Sciatic nerve (tissue), 2 donors: ENCODE measurements at regions not wholly inside any gene's neighbourhood (a gene's known extent, or its start where the extent isn't known, plus 50 kb on each side); places are given as distances from the start of the nearest gene placed in this dataset.
"Not testable (repeated sequence)": the region's sequence is repeated elsewhere in the genome, so short reads cannot be mapped to it uniquely, and the experiment has no call there.

Source experiments
- ATAC-seq: fragments of 200-7000 bp; cut with Tn5 transposase; one replicate; pipeline ENCODE4 v1.9.1; 2020; ENCODE audit warnings: mild to moderate bottlenecking, moderate library complexity
- DNase-seq: peaks from one replicate; pipeline ENCODE4 v3.0.0-alpha.2; 2020; ENCODE audit warnings: low spot score
- intact Hi-C: fragments of 100-400 bp; cut with DNase I; formaldehyde crosslinking; loops from one replicate; pipeline ENCODE4 v1.14.2; 2022
- donor health status: DM: no; HTN: no; CAD: no.
- donor health status: DM: no; HTN: no; CAD: no.

DNA sequence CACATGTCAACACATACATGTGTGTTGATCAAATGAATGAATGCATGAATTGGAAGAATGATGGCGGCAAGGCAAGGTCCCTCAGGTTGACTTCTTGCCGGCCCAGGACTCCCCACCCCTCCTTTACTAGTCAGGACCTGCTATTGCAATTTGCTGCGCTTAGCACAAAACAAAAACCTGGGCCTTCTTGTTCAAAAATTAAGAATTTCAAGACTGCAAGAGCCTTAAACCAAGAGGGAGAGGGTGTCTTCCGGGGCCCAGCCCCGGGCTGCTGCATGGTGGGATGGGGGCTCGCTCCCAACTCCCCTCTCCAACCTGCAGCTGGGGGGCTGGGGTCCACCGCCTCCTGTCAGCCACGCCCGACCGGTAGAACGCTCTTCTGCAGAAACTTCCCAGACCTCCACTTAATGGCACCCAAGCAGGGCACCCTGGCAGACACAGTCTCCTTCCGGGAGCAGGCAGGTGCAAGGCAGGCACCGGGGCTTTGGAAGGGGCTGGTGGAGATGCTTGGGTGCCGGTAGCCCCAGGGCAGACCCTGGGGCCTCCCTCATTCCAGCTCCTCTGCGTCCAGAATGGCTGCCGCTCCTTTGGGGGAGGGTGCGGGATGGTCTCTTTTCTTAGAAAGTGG lies 2896.5 kb downstream of the RPIA start:
- intact Hi-C loops, DNase-seq, ATAC-seq: not testable (repeated sequence)

DNA sequence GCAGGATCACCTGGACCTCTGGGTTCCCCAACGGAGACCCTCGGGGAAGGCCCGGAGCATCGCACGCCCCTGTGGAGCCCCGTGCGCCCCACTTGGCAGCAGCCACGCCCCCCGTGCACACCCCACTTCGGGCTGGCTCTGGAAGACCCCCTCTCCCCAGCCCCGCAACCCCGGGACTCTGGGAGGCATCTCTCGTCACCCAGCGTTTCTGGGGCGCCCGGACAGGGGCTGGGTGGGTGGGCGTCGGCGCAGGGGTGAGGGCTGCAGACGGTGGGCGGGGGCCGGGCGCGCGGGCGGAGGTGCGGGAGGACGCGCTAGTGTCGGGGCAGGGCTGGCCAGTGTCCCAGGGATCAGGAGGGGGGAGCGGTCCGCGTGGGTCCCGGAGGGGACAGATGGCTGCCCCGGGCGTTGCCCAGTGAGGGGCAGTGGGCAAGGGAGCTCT lies 2897.3 kb downstream of the RPIA start:
- DNase-seq, ATAC-seq, intact Hi-C loops: not testable (repeated sequence)

DNA sequence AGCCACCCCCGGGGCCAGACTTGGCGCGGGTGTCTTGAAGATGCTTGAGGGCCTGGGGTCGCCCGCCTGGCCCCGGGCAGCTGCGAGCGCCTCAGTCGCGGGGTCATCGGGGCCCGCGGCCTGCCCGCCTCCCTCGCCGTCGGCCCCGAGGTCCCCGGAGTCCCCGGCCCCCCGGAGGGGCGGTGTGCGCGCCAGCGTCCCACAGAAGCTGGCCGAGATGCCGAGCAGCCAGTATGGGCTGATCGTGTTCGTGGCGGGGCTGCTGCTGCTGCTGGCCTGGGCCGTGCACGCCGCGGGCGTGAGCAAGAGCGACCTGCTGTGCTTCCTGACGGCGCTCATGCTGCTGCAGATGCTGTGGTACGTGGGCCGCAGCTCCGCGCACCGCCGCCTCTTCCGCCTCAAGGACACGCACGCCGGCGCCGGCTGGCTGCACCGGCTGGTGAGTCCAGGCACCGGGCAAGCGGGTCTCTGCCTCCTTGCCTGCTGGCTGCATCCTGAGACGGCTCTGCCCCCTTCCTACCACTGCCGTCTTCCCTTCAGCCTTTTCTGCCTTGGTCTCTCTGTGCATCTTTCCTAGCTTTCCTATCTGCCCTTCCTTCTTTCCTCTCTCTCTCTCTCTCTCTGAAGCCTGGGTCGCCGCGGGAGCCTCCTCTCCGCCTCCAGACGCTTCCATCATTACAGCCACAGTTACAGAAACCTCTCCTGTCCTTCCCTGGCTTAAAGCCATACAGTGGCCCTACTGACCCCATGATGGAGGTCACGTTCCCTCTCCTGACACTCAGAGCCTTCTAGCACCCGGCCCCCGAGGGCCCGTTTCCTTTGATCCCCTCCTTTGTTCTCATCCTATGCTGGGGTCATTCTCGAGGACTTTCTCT lies 2898.2 kb downstream of the RPIA start:
- intact Hi-C loops, DNase-seq, ATAC-seq: not testable (repeated sequence)

DNA sequence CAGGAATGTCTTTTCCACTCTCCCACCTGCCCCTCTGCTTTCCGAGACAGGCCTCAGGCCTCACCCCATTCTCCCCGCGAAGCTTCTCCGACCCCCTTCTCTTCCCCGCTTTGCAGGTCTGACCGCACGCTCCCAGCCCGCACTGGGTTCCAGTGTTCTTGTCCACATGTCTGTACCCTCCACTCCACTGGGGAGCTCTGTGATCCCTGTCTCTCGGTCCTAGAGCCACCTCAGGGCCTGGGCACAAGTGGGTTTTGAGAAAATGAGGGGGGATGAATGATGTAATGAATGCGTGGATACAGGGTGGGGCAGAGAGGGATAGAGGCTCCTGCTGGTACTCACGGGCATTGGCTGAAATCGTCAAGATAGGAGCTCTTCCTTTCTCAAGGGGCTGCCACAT lies 2898.9 kb downstream of the RPIA start:
- intact Hi-C loops, DNase-seq, ATAC-seq: not testable (repeated sequence)

DNA sequence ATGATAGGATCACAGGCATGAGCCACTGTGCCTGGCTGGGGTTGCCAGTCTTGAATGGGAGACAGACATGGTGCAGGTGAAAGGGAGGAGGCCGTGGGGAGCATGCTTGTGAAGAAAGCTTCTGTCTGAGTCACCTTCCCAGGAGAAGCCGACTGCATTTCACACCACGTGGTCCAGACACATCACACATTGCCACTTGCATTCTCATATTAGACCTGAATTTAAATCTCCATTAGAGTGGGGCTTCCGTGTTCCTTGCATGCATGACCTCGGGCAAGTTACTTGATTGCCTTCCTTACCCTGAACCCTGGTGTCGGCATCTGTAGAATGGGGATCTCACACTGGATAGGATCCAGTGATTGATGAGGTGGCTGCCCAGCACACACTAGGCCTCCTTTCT lies 2899.6 kb downstream of the RPIA start:
- intact Hi-C loops, ATAC-seq, DNase-seq: not testable (repeated sequence)

DNA sequence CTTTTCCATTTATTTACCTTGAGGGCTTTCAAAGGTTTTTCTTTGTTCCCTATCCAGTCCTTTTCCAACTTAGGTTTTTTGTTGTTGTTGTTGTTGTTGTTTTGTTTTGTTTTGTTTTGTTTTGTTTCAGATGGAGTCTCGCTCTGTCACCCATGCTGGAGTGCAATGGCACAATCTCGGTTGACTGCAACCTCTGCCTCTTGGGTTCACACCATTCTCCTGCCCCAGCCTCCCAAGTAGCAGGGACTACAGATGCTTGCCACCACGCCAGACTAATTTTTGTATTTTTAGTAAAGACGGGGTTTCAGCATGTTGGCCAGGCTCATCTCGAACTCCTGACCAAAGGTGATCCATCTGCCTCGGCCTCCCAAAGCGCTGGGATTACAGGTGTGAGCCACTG lies 2906.0 kb downstream of the RPIA start:
- intact Hi-C loops, DNase-seq, ATAC-seq: not testable (repeated sequence)

DNA sequence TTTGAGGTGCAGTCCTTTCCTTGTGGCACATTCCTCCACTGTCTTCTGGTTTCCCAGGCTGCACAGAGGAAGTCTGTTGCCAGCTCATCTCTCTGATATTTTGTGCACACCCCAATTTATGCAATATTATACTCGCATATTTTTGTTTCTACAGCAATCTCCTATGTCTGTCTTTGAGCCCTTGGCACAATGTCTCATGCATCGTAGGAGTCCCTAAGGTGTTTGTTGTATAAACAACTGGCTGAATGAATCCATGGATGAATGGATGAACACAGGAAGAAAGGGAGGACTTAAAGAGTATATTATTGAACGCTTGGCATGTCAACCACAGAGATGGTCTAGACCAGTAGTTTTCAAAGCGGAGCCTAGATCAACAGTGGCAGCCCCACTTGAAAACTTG lies 2907.0 kb downstream of the RPIA start:
- ATAC-seq, intact Hi-C loops, DNase-seq: not testable (repeated sequence)

DNA sequence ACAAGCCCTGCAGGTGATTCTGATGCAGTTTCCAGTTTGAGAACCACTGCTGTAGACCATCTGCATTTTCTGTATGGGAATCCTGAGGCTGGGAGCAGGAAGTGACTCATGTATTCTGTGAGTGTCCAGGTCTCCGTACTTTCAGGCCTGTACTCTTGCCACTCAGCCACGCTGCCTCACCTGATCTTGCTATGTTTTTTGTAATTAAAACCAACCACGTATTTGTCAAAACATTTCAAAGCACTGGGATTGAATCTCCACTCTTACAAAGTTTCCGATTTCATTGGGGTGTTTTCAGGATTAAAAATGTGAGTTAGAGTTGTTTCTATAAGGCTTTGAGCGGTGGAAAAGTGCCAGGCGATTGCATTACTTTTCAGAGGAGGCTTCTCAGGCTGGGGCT lies 2907.5 kb downstream of the RPIA start:
- not testable (repeated sequence) for ATAC-seq, DNase-seq

DNA sequence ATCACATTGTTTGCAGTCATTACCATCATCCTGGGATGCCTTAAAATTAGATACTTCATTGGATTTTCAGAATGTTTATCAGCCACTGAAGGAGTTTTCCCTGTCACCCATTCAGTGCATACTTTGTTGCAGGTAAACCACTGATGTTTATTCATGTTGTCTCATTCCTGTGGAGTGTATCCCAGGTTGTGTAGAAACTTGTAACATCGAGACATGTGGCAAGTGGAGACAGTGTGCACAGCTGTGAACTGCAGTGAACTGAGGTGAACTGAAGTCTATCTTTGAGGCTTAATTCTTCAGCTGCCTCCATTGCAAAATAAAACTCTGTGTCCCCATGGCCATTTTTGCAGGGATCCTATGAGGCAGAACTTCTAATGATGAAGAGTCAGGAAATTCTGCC lies 2911.4 kb downstream of the RPIA start:
- ATAC-seq, DNase-seq, intact Hi-C loops: not testable (repeated sequence)

More for the DNA sequence above, 2907.5 kb downstream of the RPIA start:
- intact Hi-C loops: not testable (repeated sequence)

DNA sequence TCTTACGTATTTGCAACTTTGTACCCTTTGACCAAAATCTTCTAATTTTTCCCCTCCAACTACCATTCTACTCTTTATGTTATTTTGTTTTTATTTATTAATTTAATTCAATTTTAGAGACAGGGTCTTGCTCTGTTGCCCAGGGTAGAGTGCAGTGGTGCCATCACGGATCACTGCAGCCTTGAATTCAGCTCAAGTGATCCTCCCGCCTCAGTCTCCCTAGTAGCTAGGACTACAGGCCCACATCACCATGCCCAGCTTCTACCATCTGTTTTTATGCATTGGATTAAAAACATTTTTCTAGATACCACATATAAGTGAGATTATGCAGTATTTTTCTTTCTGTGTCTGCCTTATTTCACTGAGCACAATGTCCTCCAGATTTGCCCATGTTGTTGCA lies 2912.5 kb downstream of the RPIA start:
- intact Hi-C loops, ATAC-seq: not testable (repeated sequence)

DNA sequence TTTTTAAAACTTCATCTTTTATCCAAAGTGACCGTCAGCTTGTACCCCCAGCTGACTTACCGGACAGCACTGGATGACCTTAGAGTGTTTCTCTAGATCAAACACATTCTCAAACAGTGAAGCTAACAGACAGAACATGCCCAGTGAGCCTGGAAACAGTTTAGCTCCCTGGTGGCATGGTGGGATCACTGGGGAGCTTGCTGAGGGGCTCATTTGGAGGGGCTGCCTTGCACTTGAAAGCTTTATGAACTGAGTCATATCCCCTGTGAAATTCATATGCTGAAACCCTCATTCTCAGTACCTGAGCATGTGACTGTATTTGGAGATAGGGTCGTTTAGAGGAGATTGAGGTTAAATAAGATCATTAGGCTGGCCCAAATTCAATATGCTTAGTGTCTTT lies 2913.2 kb downstream of the RPIA start:
- ATAC-seq, DNase-seq, intact Hi-C loops: not testable (repeated sequence)

More for the DNA sequence above, 2912.5 kb downstream of the RPIA start:
- not testable (repeated sequence) for DNase-seq

DNA sequence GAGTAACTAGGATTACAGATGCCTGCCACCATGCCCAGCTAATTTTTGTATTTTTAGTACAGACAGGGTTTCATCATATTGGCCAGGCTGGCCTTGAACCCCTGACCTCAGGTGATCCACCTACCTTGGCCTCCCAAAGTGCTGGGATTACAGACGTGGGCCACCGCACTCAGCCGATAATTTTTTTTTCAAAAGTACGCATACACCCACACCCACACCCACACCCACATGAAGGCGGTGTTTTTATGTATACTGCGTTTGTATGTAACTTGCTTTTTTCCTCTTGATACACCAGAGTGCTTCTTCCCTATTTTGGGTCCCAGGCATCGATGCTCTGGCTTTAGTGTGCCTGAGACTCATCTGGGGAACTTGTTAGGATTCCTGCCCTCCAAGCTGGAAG lies 2932.3 kb downstream of the RPIA start:
- DNase-seq, intact Hi-C loops, ATAC-seq: not testable (repeated sequence)

DNA sequence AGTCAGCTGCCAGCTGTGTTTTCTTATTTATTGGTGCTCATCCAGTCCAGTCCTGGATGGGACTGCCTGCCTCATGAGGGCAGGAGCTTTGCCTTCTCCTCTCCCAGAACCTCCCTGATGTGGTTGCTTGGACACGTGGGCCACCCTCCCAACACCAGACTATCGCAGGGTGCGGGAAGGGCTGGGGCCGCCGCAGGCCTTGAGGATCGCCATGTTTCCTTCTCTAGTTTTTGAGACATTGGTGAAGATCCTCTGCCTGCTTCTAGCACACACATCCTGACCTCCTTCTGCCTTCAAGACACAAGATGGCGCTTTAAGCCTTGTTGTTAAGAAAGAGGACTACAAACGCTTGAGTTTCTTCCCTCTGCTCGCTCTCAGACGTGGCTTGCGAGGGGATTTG lies 2937.0 kb downstream of the RPIA start:
- DNase-seq, intact Hi-C loops, ATAC-seq: not testable (repeated sequence)

DNA sequence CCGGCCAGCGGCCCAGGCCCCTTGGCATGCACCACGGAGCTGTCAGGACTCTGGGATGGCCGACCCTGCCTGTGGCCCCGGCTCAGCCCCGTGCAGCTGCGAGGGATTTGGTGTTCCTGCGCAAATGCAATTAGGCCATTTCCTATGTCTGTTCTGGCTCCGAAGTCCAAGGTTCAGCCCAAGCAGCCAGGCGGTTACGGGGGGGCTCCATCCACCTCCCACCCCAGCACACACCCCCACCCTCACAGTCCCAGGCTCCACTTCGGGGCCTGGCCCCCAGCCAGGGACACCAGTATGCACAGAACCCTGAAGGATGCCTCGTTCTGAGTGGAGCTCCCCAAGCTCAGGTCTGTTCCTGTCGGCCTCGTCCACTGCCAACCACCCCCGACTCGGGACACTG lies 2965.7 kb downstream of the RPIA start:
- ATAC-seq, intact Hi-C loops: not testable (repeated sequence)

DNA sequence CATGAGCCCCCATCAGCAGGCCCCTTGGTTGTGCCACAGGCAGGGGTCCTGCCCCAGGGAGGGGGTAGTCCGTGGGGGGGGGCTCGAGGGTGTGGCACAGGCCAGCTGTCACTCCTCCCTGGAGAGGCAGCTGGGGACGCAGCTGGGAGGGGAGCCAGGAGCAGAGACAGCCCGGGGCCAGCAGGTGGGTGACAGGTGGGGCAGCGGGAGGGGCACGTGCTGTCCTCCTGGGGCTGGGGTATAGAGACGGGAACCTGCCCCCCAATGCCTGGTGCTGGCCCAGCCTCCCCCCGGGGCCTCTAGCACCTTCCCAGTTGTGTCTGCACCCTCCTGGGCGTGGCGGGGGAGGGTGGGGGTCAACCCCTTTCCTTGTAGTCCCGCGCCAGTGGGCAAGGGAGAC lies 2966.9 kb downstream of the RPIA start:
- DNase-seq, intact Hi-C loops: not testable (repeated sequence)

More for the DNA sequence above, 2965.7 kb downstream of the RPIA start:
- not testable (repeated sequence) for DNase-seq

DNA sequence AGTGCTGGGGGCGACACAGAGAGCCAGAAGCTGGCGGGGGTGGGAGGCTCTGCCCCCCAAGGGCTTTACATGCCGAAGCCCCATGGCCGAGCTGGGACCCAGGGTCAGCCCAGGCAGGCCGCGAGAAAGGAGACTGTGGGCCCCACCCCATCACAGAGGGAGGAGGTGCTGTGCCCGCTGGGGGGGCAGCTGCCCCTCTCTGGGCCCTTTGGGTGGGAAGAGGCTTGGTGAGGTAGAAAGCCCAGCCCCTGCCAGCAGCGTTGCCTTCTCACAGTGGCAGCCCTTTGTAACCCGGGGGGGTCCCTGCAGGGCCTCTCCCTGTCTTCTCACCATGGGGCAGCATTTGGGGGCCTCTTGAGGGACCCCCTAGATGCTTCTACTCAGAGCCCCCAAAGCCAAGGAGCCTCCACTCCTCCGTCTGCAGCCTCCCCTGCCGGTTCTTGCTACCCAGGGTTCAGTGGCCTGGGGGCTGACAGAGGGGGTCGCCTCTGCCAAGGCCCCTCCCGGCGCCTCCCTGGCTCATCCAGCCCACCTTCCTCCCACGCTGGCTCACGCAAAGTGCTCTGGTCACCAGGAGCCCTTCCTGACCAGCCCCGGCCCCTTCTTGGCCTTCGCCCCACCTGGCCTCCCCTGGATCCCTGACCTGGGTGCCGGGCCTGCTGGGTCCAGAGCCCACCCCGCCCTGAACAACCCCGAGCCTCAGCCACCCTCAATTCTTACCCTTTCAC lies 2967.9 kb downstream of the RPIA start:
- DNase-seq, intact Hi-C loops, ATAC-seq: not testable (repeated sequence)

More for the DNA sequence above, 2966.9 kb downstream of the RPIA start:
- not testable (repeated sequence) for ATAC-seq

DNA sequence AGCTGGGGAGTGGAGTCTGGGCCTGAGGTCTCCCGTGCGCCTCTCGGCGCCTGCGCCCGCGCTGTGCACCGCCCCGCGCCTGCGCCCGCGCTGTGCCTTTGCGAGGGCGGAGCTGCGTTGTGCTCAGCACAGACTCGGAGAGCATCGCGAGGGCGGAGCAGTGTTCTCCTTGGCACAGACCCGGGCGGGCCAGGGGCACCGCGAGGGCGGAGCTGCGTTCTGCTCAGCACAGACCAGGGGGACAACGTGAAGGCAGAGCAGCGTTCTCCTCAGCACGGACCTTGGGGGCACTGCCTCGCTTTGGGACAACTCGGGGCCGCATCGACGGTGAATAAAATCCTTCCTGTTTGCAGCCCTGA lies 2968.4 kb downstream of the RPIA start:
- intact Hi-C loops, DNase-seq: not testable (repeated sequence)
- peak; percentile 98 for ATAC-seq

DNA sequence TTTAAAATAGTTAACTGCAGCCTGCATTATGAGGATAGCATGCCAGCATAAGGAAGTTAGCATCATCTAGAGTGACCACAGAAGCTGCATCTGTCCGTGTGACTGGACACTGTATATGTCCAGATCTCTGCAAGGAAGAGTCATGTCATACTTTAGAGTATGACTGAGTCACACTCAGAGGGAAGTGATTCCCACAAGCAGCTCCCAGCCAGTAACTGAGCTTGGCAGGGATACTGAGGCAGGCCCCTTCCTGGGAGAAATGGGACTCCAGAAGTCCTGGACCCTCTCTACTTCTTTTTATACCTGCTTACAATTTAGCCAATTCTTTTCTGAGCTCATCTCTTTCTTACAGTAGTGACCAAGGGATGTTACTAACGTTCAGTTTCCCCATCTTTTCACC lies 2975.9 kb downstream of the RPIA start:
- DNase-seq, intact Hi-C loops, ATAC-seq: not testable (repeated sequence)

DNA sequence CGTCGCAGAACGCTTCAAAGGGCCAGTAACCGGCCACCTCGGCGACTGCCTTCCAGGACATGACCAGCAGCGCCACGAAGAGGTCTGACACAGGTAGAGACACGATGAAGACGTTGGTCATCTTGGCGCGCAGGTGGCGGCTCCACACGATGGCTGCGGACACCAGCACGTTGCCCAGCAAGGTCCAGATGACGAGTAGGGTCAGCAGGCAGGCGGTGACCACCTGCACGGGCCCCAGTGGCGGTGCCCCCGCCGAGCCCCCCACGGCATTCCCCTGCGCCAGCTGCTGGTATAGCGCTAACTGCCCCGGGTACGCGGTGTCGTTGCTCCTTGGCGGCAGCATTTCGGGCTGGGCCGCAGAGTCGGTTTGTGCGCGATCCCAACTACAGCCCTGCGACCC lies 2994.1 kb downstream of the RPIA start:
- intact Hi-C loops, DNase-seq, ATAC-seq: not testable (repeated sequence)
